Effector CD8-positive, alpha-beta T cell (primary cell): ENCODE measurements at regions not wholly inside any gene's neighbourhood (a gene's known extent, or its start where the extent isn't known, plus 50 kb on each side); places are given as distances from the start of the nearest gene placed in this dataset.
"Not testable (repeated sequence)": the region's sequence is repeated elsewhere in the genome, so short reads cannot be mapped to it uniquely, and the experiment has no call there.

ENCODE experiments used
- DNase-seq: peaks from one replicate; lab custom pipeline; 2025; lab: John Stamatoyannopoulos, UW

- not testable (repeated sequence) for DNase-seq
Observed at GRCh38 chr7:68082066-68082960, 1085.7 kb downstream of the TYW1 start.

- not testable (repeated sequence) for DNase-seq
Observed at GRCh38 chr7:68082961-68083657, 1086.5 kb downstream of the TYW1 start.

DNA sequence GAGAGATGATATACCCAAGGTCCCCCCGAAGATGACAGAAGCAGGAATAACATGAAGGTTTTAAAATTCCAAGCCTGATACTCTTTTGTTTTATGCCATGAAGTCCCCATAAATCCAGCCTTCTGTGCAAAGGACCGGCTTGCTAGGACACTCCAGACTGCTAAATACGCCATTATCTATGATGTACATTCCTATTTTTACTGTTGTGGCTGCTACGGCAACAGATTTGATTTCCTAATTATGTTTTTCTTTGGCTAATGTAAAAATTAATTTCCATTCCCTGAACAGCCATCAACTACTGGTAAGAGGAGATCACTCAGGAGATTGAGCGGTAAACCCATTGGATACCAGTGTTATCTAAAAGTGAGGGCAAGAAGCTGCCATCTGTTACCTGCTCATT, 1090.8 kb downstream of the TYW1 start:
- DNase-seq = no peak

DNA sequence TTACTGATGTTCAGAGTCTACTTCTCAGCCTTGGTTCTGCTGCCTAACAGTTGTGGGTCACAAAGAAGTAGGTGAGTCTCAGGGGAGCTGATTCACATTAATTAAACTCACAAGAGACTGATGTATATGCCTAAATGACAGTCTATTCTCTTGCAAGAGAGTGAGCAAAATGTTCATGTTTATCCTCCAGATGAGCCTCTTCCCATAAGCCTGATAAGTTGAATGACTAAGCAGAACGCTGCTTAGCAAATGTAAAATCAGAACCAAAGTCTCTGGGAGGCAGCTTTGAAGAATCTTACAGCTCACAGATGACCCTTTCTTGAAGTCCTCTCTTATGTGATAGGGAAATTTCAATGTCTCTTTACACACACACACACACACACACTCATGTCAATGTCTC, 1092.2 kb downstream of the TYW1 start:
- DNase-seq = no peak

- DNase-seq = not testable (repeated sequence)
Observed at GRCh38 chr7:68090256-68090655, 1093.6 kb downstream of the TYW1 start.

DNA sequence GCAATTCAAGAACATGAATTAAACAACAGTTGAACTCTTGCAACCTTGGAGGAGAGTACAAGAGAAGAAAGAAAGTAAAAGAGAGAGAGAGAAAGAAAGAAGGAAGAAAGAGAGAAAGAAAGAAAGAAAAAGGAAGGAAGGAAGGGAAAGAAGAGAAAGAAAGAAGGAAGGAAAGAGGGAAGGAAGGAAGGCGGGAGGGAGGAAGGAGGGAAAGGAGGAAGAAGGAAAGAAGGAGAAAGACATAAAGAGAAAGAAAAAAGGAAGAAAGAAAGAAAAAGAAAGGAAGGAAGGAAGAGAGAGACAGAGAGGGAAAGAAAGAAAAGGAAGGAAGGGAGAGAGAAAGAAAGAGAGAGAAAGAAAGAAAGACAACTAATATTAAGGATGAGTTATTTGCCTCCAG, 1106.7 kb downstream of the TYW1 start:
- no peak for DNase-seq

- no peak for DNase-seq
Observed at GRCh38 chr7:68107261-68107660, 1110.6 kb downstream of the TYW1 start.

- no peak for DNase-seq
Observed at GRCh38 chr7:68107968-68108367, 1111.3 kb downstream of the TYW1 start.

DNA sequence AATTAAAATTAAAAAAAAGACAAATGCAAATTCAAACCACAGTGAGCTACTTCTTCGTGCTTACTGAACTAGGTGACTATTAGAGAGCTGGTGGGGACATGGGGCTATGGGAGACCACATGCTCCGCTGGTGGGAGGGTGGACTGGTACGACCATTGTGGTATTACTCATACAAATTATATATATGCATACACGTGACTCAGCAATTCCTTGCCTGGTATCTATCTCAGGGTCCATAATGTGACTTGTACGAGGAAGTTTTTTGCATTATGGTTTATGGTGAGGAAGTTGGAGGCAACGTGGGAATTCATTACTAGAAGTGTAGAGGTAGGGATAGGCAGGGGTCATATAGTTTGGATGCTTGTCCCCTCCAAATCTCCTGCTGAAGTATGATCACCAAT, 1112.7 kb downstream of the TYW1 start:
- no peak for DNase-seq

DNA sequence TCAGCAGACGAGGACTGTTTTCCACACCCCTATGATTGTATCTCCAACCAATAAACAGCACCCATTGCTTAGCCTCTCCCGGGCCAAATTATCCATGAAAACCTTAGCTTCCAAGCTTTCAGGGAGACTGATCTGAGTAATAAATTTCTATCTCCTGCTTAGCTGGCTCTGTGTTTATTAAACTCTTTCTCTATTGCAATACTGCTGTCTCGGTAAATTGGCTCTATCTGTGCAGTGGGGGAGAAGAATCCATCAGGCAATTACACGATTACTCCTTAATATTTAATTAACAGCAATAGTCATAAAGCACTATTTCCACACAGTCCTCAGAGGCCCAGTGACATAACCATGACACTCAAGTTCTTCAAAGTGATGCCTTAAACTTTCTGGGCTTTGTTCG, 1122.8 kb downstream of the TYW1 start:
- DNase-seq = no peak

DNA sequence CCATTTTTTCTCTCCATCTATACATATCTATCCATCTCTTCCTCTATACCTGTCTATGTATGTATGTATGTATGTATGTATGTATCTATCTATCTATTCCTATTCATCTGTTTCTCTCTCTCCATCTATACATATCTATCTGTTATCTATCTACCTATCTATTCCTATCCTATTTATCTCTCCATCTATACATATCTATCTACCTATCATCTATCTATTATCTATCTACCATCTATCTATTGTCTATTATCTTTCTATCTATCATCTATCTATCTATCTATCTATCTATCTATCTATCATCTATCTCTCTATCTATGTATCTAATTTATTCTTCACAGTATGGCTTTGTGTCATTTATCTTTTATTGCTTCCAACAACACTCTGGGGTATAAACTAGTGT, 1124.4 kb downstream of the TYW1 start:
- DNase-seq = no peak

GRCh38 chr7:68121655-68122054, 1125.0 kb downstream of the TYW1 start:
- DNase-seq = no peak

- DNase-seq = no peak
Observed at GRCh38 chr7:68122801-68123200, 1126.2 kb downstream of the TYW1 start.

GRCh38 chr7:68125168-68125567, 1128.5 kb downstream of the TYW1 start:
- no peak for DNase-seq

DNA sequence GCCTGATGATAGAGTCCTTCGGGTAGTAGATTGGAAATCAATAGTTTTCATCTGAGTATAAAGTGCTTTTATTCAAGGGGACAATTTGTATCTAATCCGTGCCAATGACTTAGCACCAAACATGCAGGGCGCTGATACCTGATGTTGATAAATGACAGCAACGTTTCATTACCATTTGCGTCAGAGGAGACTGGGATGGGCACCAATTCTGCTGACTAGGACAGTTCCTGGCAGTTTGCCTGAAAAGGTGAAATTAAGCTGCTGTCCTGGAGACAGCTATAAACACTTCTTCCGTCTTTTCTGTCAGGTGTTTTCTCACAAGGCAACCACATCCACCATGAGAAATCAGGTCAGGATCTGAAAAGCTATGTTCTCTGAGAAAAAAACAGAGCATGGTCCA, 1136.4 kb downstream of the TYW1 start:
- DNase-seq = no peak

DNA sequence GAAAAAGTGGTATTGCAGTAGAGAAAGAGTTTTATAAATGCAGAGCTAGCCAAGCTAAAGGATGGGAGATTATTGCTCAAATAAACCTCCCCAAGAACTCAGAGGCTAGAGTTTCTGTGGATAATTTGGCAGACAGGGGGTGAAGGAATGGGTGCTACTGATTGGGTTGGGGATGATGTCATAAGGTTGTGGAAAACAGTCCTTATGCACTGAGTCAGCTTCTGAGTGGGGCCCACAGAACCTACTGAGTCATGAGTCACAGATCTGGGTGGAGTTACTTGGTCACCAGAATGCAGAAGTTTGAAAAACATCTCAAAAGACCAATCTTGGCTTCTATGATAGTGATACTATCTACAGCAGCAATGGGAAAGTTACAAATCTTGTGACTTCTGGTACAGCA, 1146.7 kb downstream of the TYW1 start:
- DNase-seq = no peak

GRCh38 chr7:68146983-68147382, 1150.3 kb downstream of the TYW1 start:
- no peak for DNase-seq

GRCh38 chr7:68147614-68148238, 1151.1 kb downstream of the TYW1 start:
- no peak for DNase-seq

GRCh38 chr7:68148440-68148839, 1151.8 kb downstream of the TYW1 start:
- DNase-seq = no peak

GRCh38 chr7:68152205-68152604, 1155.6 kb downstream of the TYW1 start:
- DNase-seq = no peak

DNA sequence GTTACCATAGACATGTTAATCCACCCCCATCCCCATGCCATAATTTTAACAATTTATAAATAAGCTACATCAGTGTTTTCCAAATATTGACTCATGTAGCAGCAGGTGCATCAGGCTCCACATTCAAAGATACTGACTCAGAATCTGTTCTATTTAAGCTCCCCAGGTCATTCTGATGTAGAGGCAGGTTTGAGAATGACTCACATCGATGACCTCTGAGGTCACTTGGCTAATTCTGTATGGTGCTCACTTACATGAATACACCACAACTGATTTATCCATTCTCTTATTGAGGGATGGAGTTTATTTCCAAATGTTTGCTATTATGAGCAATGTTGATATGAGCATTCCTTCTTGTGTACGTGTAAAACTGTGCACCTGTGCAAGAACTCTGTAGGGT, 1159.0 kb downstream of the TYW1 start:
- no peak for DNase-seq

- DNase-seq = no peak
Observed at GRCh38 chr7:68158686-68159295, 1162.2 kb downstream of the TYW1 start.
